Adrenal gland (tissue), 5 donors: ENCODE measurements at regions not wholly inside any gene's neighbourhood (a gene's known extent, or its start where the extent isn't known, plus 50 kb on each side); places are given as distances from the start of the nearest gene placed in this dataset.

Source experiments
- CTCF ChIP-seq, 6 experiments: fragments of 450-650 bp in 4 of 6; fragments of 200-600 bp in 2 of 6; sonication (generic) in 1 of 6; IDR thresholded peaks; 1 replicate in 5 of 6; 2 replicates in 1 of 6; pipeline versions ENCODE4 v1.5.1 to v1.8.0; 2016 to 2021; ENCODE audit warnings: antibody characterized with exemption in 6 of 6, mild to moderate bottlenecking in 2 of 6, moderate library complexity in 1 of 6
- POLR2A ChIP-seq, 2 donors: fragments of 450-650 bp; IDR thresholded peaks; one replicate each; pipeline ENCODE4 v1.6.1; 2017; ENCODE audit warnings: antibody characterized with exemption in 2 of 2, mild to moderate bottlenecking in 2 of 2, moderate library complexity in 1 of 2
- donor health status: DM: no; HTN: no; CAD: no.

GRCh38 chr10:37687581-37687980 lies 169.8 kb downstream of the ZNF248 start:
- TF ChIP-seq POLR2A (IDR thresholded peaks at IDR 0.05) (no peak), CTCF (IDR thresholded peaks at IDR 0.05) (no peak)
